ENCODE measurements at regions not wholly inside any gene's neighbourhood (a gene's known extent, or its start where the extent isn't known, plus 50 kb on each side); places are given as distances from the start of the nearest gene placed in this dataset.
"Not testable (repeated sequence)": the region's sequence is repeated elsewhere in the genome, so short reads cannot be mapped to it uniquely, and the experiment has no call there.

- DNase-seq, result no peak
These were observed 786.8 kb upstream of the FBXO33 start for GRCh38 chr14:40219032-40219431.

GRCh38 chr14:40218282-40218941, 786.2 kb upstream of the FBXO33 start:
- DNase-seq, result no peak

GRCh38 chr14:40216976-40217375, 784.7 kb upstream of the FBXO33 start:
- no peak for DNase-seq

GRCh38 chr14:40216408-40216807, 784.2 kb upstream of the FBXO33 start:
- DNase-seq, result not testable (repeated sequence)

- DNase-seq, result no peak
These were observed 781.5 kb upstream of the FBXO33 start for GRCh38 chr14:40213701-40214100.

- no peak for DNase-seq
These were observed 772.4 kb upstream of the FBXO33 start for GRCh38 chr14:40204441-40205175.

GRCh38 chr14:40199101-40199500, 766.9 kb upstream of the FBXO33 start:
- no peak for DNase-seq

- DNase-seq, result no peak
These were observed 765.1 kb upstream of the FBXO33 start for GRCh38 chr14:40197344-40197743.

GRCh38 chr14:40188006-40188405, 755.8 kb upstream of the FBXO33 start:
- no peak for DNase-seq

- DNase-seq, result no peak
These were observed 731.9 kb upstream of the FBXO33 start for GRCh38 chr14:40164083-40164482.

GRCh38 chr14:40139657-40140056, 707.4 kb upstream of the FBXO33 start:
- DNase-seq, result no peak

GRCh38 chr14:40133463-40133862, 701.2 kb upstream of the FBXO33 start:
- no peak for DNase-seq

GRCh38 chr14:40129159-40129558, 696.9 kb upstream of the FBXO33 start:
- DNase-seq, result no peak

GRCh38 chr14:40123816-40124215, 691.6 kb upstream of the FBXO33 start:
- DNase-seq, result no peak

- peak; percentile 99 for DNase-seq
These were observed 690.9 kb upstream of the FBXO33 start for GRCh38 chr14:40122968-40123648.

- no peak for DNase-seq
These were observed 687.5 kb upstream of the FBXO33 start for GRCh38 chr14:40119765-40120164.

GRCh38 chr14:40119321-40119720, 687.1 kb upstream of the FBXO33 start:
- no peak for DNase-seq

- DNase-seq, result no peak
These were observed 683.4 kb upstream of the FBXO33 start for GRCh38 chr14:40115583-40115982.

- no peak for DNase-seq
These were observed 681.4 kb upstream of the FBXO33 start for GRCh38 chr14:40113671-40114070.

GRCh38 chr14:40100544-40101196, 668.4 kb upstream of the FBXO33 start:
- DNase-seq, result no peak

GRCh38 chr14:40099316-40099715, 667.1 kb upstream of the FBXO33 start:
- no peak for DNase-seq

- no peak for DNase-seq
These were observed 666.2 kb upstream of the FBXO33 start for GRCh38 chr14:40098468-40098867.

- no peak for DNase-seq
These were observed 664.7 kb upstream of the FBXO33 start for GRCh38 chr14:40096968-40097367.

- no peak for DNase-seq
These were observed 661.6 kb upstream of the FBXO33 start for GRCh38 chr14:40093800-40094199.

All from NCI-H524 treated with DMSO at 0.1 percent for 48 hours (cell line).